ENCODE measurements at regions not wholly inside any gene's neighbourhood (a gene's known extent, or its start where the extent isn't known, plus 50 kb on each side); places are given as distances from the start of the nearest gene placed in this dataset.

- H3K4me2 ChIP-seq (ENCODE audit: insufficient read depth, low read length): no peak overlapping the region
- 1% methylated on average over 24 of the region's 27 CpGs for WGBS (ENCODE audit: insufficient coverage, low coverage, missing lambda C conversion rate)
- intact Hi-C loops (cut with micrococcal nuclease): no loop called here
- no peak for FAIRE-seq
- H3K79me2 ChIP-seq (ENCODE audit: control insufficient read depth, insufficient read depth, low read length): no peaks in the 10 kb centered on the region
- no TSS peak for BruUV-seq (replicated peaks)
- ChIA-PET POLR2A (interaction anchor here (0.6 kb wide), 1 partner anchor 600 kb away, joined by 3 read pairs; no protein-coding TSS in a partner anchor), CTCF (ENCODE audit: low intra/inter-chr PET ratio) (no interaction called here)
- H3K4me3 ChIP-seq: no peak overlapping the region
- H2AFZ ChIP-seq (ENCODE audit: low read depth, low read length): no peak overlapping the region
- ATAC-seq: no peak
- H3K27ac ChIP-seq (ENCODE audit: extremely low read depth, low read depth, low read length): no peak overlapping the region
- H3K9me1 ChIP-seq (ENCODE audit: control insufficient read depth, insufficient read depth, low read length): no peaks in the 10 kb centered on the region
- in situ Hi-C loops (cut with MboI): no loop called here
- H3K27me3 ChIP-seq (ENCODE audit: control insufficient read depth in 2 of 2, insufficient read depth in 2 of 2, low read length in 2 of 2): peaks cover 8 to 39% of the 10 kb centered on the region in 2 experiments; a peak in 3 of 5 replicates
- no peaks in the 10 kb centered on the region for H3K36me3 ChIP-seq (ENCODE audit: control insufficient read depth, insufficient read depth, low read length)
- H3K9ac ChIP-seq (ENCODE audit: insufficient read depth in 1 of 2, low read depth in 2 of 2, low read length in 2 of 2): no peak overlapping the region
- H3K4me1 ChIP-seq (replicated peaks in 1 of 2; ENCODE audit: control insufficient read depth in 2 of 2, insufficient read depth in 2 of 2, low read length in 2 of 2): no peaks in the 10 kb centered on the region
- H3K9me3 ChIP-seq (replicated peaks; ENCODE audit: control insufficient read depth, insufficient read depth, low read depth, low read length): no peaks in the 10 kb centered on the region
- peaks cover 8% of the 10 kb centered on the region; the same call in 1 of the 2 replicates for H4K20me1 ChIP-seq (replicated peaks; ENCODE audit: control insufficient read depth, insufficient read depth, low read length)
- DNase-seq (ENCODE audit: extremely low read depth in 1 of 4, low spot score in 3 of 4): no peak
- TF ChIP-seq ZNF318 (IDR thresholded peaks at IDR 0.05; ENCODE audit: borderline replicate concordance in 1 of 2, low read depth in 1 of 2): no peak
- TF ChIP-seq ZFP36 (IDR thresholded peaks at IDR 0.05; ENCODE audit: low read depth, low read length, partially characterized antibody): no peak
- TF ChIP-seq PPARD (CRISPR knock-in tag; IDR thresholded peaks at IDR 0.05): no peak
- no peak for TF ChIP-seq CEBPG (CRISPR knock-in tag; IDR thresholded peaks at IDR 0.05)
- TF ChIP-seq CEBPG (tag; conservative IDR thresholded peaks at IDR 0.05 in 1 of 2, IDR thresholded peaks at IDR 0.05 in 1 of 2): no peak
- TF ChIP-seq ZNF165 (CRISPR knock-in tag; IDR thresholded peaks at IDR 0.05; ENCODE audit: borderline replicate concordance): no peak
- TF ChIP-seq HMBOX1 (IDR thresholded peaks at IDR 0.05): no peak
- TF ChIP-seq UBTF (IDR thresholded peaks at IDR 0.05; ENCODE audit: borderline replicate concordance in 1 of 2, low read depth in 2 of 2, low read length in 2 of 2): no peak
- TF ChIP-seq FOXA1 (IDR thresholded peaks at IDR 0.05; ENCODE audit: borderline replicate concordance): no peak
- TF ChIP-seq ARNT (IDR thresholded peaks at IDR 0.05): no peak
Observed at GRCh38 chr11:70557742-70558485, 159.6 kb downstream of the CTTN start.

Measured in K562 (cell line).